HepG2 (cell line): ENCODE measurements at regions not wholly inside any gene's neighbourhood (a gene's known extent, or its start where the extent isn't known, plus 50 kb on each side); places are given as distances from the start of the nearest gene placed in this dataset.

ENCODE experiments used
- ATAC-seq: fragments of 200-7000 bp; cut with Tn5 transposase; 3 replicates; pipeline ENCODE4 v1.9.1; 2020; ENCODE audit warnings: mild to moderate bottlenecking, moderate library complexity
- BruUV-seq: library from RNA; stranded (reverse); fragments of 400-500 nt; replicated peaks from 2 replicates; lab custom pipeline; 2021; lab: Mats Ljungman, UMichigan
- CTCF ChIA-PET: fragments of 300-600 bp; formaldehyde crosslinking; extraction: SDS; loops from one replicate; lab custom pipeline; 2021; ENCODE audit warnings: low total read pairs, inconsistent platforms, low intra/inter-chr PET ratio; lab: Yijun Ruan, JAX
- POLR2A ChIA-PET: fragments of 350-600 bp; sonication (Branson Sonifier 250); formaldehyde crosslinking; loops from one replicate; lab custom pipeline; 2020; ENCODE audit warnings: antibody characterized with exemption, inconsistent platforms; lab: Yijun Ruan, JAX
- DNase-seq: peaks from one replicate; pipeline ENCODE4 v3.0.0-alpha.2; 2015; ENCODE audit warnings: low spot score
- FAIRE-seq: peaks from 3 replicates; lab custom pipeline; 2011; peaks lifted over from hg19 to GRCh38; lab: Jason Lieb, UNC
- H2AFZ ChIP-seq: one replicate; pipeline ENCODE4 v1.6.1; 2011; ENCODE audit warnings: low read length, inconsistent platforms
- H3K27ac ChIP-seq: fragments of 300-600 bp; 3 replicates; pipeline ENCODE4 v1.8.0; 2011; ENCODE audit warnings: mixed run types, mild to moderate bottlenecking, mixed read lengths, low read length, inconsistent platforms; ENCODE audit not compliant: insufficient read depth; ENCODE audit errors: extremely low read length
- H3K27me3 ChIP-seq, 2 experiments: fragments of 200-600 bp in 1 of 2; 2 replicates in 1 of 2; 3 replicates in 1 of 2; pipeline versions ENCODE4 v1.6.0 to v1.8.0; 2011; ENCODE audit warnings: low read length in 2 of 2, mild to moderate bottlenecking in 2 of 2, moderate library complexity in 2 of 2, inconsistent platforms in 1 of 2; ENCODE audit not compliant: insufficient read depth in 2 of 2, control insufficient read depth in 1 of 2
- H3K36me3 ChIP-seq, 2 experiments: fragments of 200-600 bp in 1 of 2; replicated peaks in 1 of 2; 2 replicates in 1 of 2; 3 replicates in 1 of 2; pipeline versions ENCODE4 v1.5.1 to v1.8.0; 2011; ENCODE audit warnings: low read length in 2 of 2, inconsistent platforms in 1 of 2; ENCODE audit not compliant: insufficient read depth in 2 of 2, control insufficient read depth in 1 of 2
- H3K4me1 ChIP-seq: 2 replicates; pipeline ENCODE4 v1.5.1; 2012; ENCODE audit warnings: low read length, inconsistent platforms; ENCODE audit not compliant: insufficient read depth
- H3K4me2 ChIP-seq: 2 replicates; pipeline ENCODE4 v1.6.0; 2011; ENCODE audit warnings: low read depth, low read length, inconsistent platforms
- H3K4me3 ChIP-seq, 3 experiments: fragments of 200-600 bp in 1 of 3; sonication (generic), shearing (Covaris generic) in 1 of 3; replicated peaks in 1 of 3; 2 replicates each; pipeline ENCODE4 v1.5.1; 2011 to 2016; ENCODE audit warnings: low read length in 3 of 3, inconsistent platforms in 2 of 3, low read depth in 2 of 3, mild to moderate bottlenecking in 2 of 3, control low read depth in 1 of 3, mixed read lengths in 1 of 3; ENCODE audit not compliant: insufficient read depth in 1 of 3
- H3K79me2 ChIP-seq: one replicate; pipeline ENCODE4 v1.6.1; 2011; ENCODE audit warnings: low read length, inconsistent platforms; ENCODE audit not compliant: insufficient read depth
- H3K9ac ChIP-seq: 2 replicates; pipeline ENCODE4 v1.6.0; 2011; ENCODE audit warnings: mild to moderate bottlenecking, low read depth, low read length, inconsistent platforms; ENCODE audit not compliant: insufficient read depth
- H3K9me3 ChIP-seq: 2 replicates; pipeline ENCODE4 v1.5.1; 2012; ENCODE audit warnings: mild to moderate bottlenecking, low read length
- H4K20me1 ChIP-seq: 2 replicates; pipeline ENCODE4 v1.6.0; 2011; ENCODE audit warnings: inconsistent platforms, mild to moderate bottlenecking, low read length, moderate library complexity; ENCODE audit not compliant: insufficient read depth
- ADNP ChIP-seq: sonication (generic); formaldehyde crosslinking; IDR thresholded peaks from 2 replicates; pipeline ENCODE4 v1.4.0; 2020; ENCODE audit warnings: missing genetic modification reagents
- CAMTA2 ChIP-seq: sonication (generic); formaldehyde crosslinking; IDR thresholded peaks from 2 replicates; pipeline ENCODE4 v1.4.0; 2020; ENCODE audit warnings: mild to moderate bottlenecking, missing genetic modification reagents, borderline replicate concordance
- CREBL2 ChIP-seq: sonication (generic); formaldehyde crosslinking; IDR thresholded peaks from 2 replicates; pipeline ENCODE4 v1.8.1; 2023; ENCODE audit warnings: missing genetic modification reagents, mild to moderate bottlenecking, borderline replicate concordance
- GMEB2 ChIP-seq: IDR thresholded peaks from 2 replicates; pipeline ENCODE4 v1.6.1; 2016; ENCODE audit warnings: missing biosample characterization, missing genetic modification reagents, low read depth
- HIVEP1 ChIP-seq: sonication (generic); formaldehyde crosslinking; IDR thresholded peaks from 2 replicates; pipeline ENCODE4 v1.4.0; 2020; ENCODE audit warnings: mild to moderate bottlenecking, missing genetic modification reagents
- KDM3A ChIP-seq: IDR thresholded peaks from 2 replicates; pipeline ENCODE4 v1.6.1; 2018; ENCODE audit warnings: low read depth, missing compliant biosample characterization
- MEIS2 ChIP-seq: sonication (generic); formaldehyde crosslinking; IDR thresholded peaks from 2 replicates; pipeline ENCODE4 v1.9.0; 2021; ENCODE audit warnings: mild to moderate bottlenecking, missing genetic modification reagents
- NFRKB ChIP-seq: fragments of 450-650 bp; IDR thresholded peaks from 2 replicates; pipeline ENCODE4 v1.6.1; 2017
- PBX3 ChIP-seq: sonication (generic); formaldehyde crosslinking; IDR thresholded peaks from 2 replicates; pipeline ENCODE4 v1.8.1; 2023; ENCODE audit warnings: missing genetic modification reagents, inconsistent platforms, borderline replicate concordance
- SIN3A ChIP-seq: IDR thresholded peaks from 2 replicates; pipeline ENCODE4 v1.6.1; 2011; ENCODE audit warnings: low read depth, mild to moderate bottlenecking, control low read depth, low read length, borderline replicate concordance
- SKI ChIP-seq: fragments of 450-650 bp; IDR thresholded peaks from one replicate; pipeline ENCODE4 v1.6.1; 2018; ENCODE audit warnings: mild to moderate bottlenecking; ENCODE audit not compliant: partially characterized antibody
- SSRP1 ChIP-seq: IDR thresholded peaks from 2 replicates; pipeline ENCODE4 v1.6.1; 2016; ENCODE audit warnings: control low read depth
- TARDBP ChIP-seq: sonication (generic); formaldehyde crosslinking; IDR thresholded peaks from 2 replicates; pipeline ENCODE4 v1.8.0; 2022; ENCODE audit warnings: mild to moderate bottlenecking, missing genetic modification reagents
- ZBTB21 ChIP-seq: sonication (generic); formaldehyde crosslinking; IDR thresholded peaks from 2 replicates; pipeline ENCODE4 v1.4.0; 2020; ENCODE audit warnings: missing genetic modification reagents
- ZC3H4 ChIP-seq: sonication (generic); formaldehyde crosslinking; IDR thresholded peaks from 2 replicates; pipeline ENCODE4 v1.4.0; 2020; ENCODE audit warnings: missing genetic modification reagents, borderline replicate concordance
- ZMYM2 ChIP-seq: sonication (generic); formaldehyde crosslinking; IDR thresholded peaks from 2 replicates; pipeline ENCODE4 v1.8.0; 2022; ENCODE audit warnings: mild to moderate bottlenecking, missing genetic modification reagents
- ZNF326 ChIP-seq: sonication (generic); formaldehyde crosslinking; IDR thresholded peaks from 2 replicates; pipeline ENCODE4 v1.4.0; 2020; ENCODE audit warnings: missing genetic modification reagents, borderline replicate concordance
- ZNF704 ChIP-seq: sonication (generic); formaldehyde crosslinking; IDR thresholded peaks from 2 replicates; pipeline ENCODE4 v1.8.1; 2023; ENCODE audit warnings: mild to moderate bottlenecking, inconsistent platforms, moderate library complexity, missing genetic modification reagents, borderline replicate concordance
- ZNF713 ChIP-seq: sonication (generic); formaldehyde crosslinking; IDR thresholded peaks from 2 replicates; pipeline ENCODE4 v1.4.0; 2020; ENCODE audit warnings: mild to moderate bottlenecking, missing genetic modification reagents
- ZNF746 ChIP-seq: sonication (generic); formaldehyde crosslinking; IDR thresholded peaks from 2 replicates; pipeline ENCODE4 v1.8.0; 2022; ENCODE audit warnings: mild to moderate bottlenecking, missing genetic modification reagents
- WGBS: methylation state at CpG from one replicate; pipeline ENCODE4 v1.1.6; 2017; ENCODE audit warnings: low lambda C conversion rate; 5-methylcytosine and 5-hydroxymethylcytosine counted together
- in situ Hi-C: cut with HindIII; loops from 2 replicates; pipeline ENCODE4 v1.10.0; 2017; ENCODE audit warnings: low pct_unique_long_range_greater_than_20kb; ENCODE audit not compliant: extremely low pct_ligation_motif_present
- intact Hi-C: fragments of 100-400 bp; cut with micrococcal nuclease; formaldehyde crosslinking; loops from one replicate; pipeline ENCODE4 v1.10.0; 2022; ENCODE audit not compliant: unreplicated experiment

GRCh38 chr2:147600223-147600622 is 244.6 kb upstream of the ACVR2A start:
- in situ Hi-C loops (loop anchor here (25.0 kb wide), 1 partner anchor 312 kb away; no protein-coding TSS in a partner anchor), intact Hi-C loops (no loop called here)
- Histone ChIP-seq H3K36me3 (no peaks in the 10 kb centered on the region), H3K4me1 (no peaks in the 10 kb centered on the region), H3K9ac (no peak overlapping the region), H3K9me3 (no peaks in the 10 kb centered on the region), H3K4me3 (no peak overlapping the region), H3K27me3 (no peaks in the 10 kb centered on the region), H2AFZ (no peak overlapping the region), H3K4me2 (no peak overlapping the region), H3K27ac (no peak overlapping the region), H3K79me2 (no peaks in the 10 kb centered on the region), H4K20me1 (no peaks in the 10 kb centered on the region)
- no peak for FAIRE-seq
- TF ChIP-seq MEIS2: no peak
- no peak for TF ChIP-seq CREBL2 (CRISPR knock-in tag)
- no peak for TF ChIP-seq ZBTB21 (CRISPR knock-in tag)
- TF ChIP-seq GMEB2 (CRISPR knock-in tag): no peak
- no peak for TF ChIP-seq CAMTA2
- TF ChIP-seq PBX3 (CRISPR knock-in tag): no peak
- TF ChIP-seq SKI: no peak
- no peak for TF ChIP-seq NFRKB
- no peak for TF ChIP-seq ZC3H4 (CRISPR knock-in tag)
- no peak for TF ChIP-seq SIN3A
- TF ChIP-seq ZMYM2 (CRISPR knock-in tag): no peak
- no peak for TF ChIP-seq TARDBP
- TF ChIP-seq ADNP: no peak
- no peak for TF ChIP-seq ZNF746 (CRISPR knock-in tag)
- no peak for TF ChIP-seq ZNF704 (CRISPR knock-in tag)
- no peak for TF ChIP-seq HIVEP1 (CRISPR knock-in tag)
- no peak for TF ChIP-seq KDM3A
- no peak for TF ChIP-seq SSRP1
- TF ChIP-seq ZNF326 (CRISPR knock-in tag): no peak
- no peak for TF ChIP-seq ZNF713 (CRISPR knock-in tag)
- ChIA-PET CTCF (no interaction called here), POLR2A (no interaction called here)
- ATAC-seq: no peak
- 15% methylated on average over 7 of the region's 7 CpGs for WGBS
- no peak for DNase-seq
- BruUV-seq: no TSS peak
